Activated CD4-positive, alpha-beta T cell treated with anti-CD3 and anti-CD28 coated beads, Interleukin-2, amount 50 U/mL, for 16 hours (primary cell): ENCODE measurements at regions not wholly inside any gene's neighbourhood (a gene's known extent, or its start where the extent isn't known, plus 50 kb on each side); places are given as distances from the start of the nearest gene placed in this dataset.
A peak's percentile ranks its signal among the peaks of the same experiment; 100 is the strongest.
"Not testable (repeated sequence)": the region's sequence is repeated elsewhere in the genome, so short reads cannot be mapped to it uniquely, and the experiment has no call there.

Experiments used
- DNase-seq: peaks from one replicate; pipeline ENCODE4 v3.0.0-alpha.2; 2020

DNA sequence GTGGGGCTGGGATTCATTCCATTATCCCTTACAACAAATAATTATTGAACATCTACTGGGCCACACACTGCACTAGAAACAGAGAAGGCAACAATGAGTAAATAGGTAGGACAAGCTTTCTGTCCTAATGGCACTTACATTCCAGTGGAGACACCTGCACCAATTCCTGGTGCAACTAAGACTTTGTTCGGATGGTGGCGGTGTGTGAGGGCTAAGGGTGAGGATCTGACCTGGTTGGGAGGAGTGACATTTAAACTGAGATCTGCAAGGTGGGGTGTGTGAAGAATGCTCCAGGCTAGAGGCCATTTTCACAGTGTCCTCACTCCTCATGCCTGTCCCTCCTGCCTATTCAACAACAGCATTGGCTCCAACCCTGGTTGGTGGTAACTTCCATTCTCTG, 510.0 kb downstream of the XYLT1 start:
- no peak for DNase-seq

DNA sequence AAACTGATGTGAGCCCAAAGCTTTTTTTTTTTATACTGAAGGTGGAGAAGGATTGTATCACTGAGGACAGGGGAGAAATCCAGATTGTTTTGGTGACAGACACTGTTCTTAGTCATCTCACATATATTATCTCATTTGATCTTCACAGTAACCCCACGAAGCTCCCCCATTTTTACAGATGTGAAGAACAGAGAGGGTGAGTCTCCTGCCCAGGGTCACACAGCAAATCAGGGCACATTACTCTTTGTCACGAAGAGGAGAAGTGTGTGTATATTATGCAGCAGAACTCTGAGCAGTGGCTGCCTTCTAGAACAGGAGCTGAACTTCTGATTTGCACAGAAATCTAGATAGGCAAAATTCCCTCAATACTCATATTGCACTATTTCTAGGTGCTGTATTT, 504.3 kb downstream of the XYLT1 start:
- DNase-seq: no peak

DNA sequence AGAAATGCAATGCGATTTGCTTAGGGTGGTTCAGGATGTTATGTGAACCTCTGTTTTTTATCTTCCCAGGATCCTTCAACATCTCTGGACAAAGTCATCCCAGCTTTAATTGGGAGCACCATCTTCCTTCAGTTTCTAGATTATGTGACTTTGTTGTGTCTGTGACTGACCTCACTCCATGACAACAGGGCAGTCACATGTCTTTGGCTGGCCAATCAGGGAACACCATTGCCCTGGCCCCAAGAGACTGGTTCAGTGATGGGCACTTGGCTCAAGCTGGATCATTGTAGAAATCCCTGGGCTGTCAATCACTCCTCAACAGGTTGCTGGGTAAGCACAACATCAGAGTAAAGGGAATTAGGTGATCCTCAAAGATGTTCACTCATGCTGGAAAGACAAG, 499.7 kb downstream of the XYLT1 start:
- no peak for DNase-seq

DNA sequence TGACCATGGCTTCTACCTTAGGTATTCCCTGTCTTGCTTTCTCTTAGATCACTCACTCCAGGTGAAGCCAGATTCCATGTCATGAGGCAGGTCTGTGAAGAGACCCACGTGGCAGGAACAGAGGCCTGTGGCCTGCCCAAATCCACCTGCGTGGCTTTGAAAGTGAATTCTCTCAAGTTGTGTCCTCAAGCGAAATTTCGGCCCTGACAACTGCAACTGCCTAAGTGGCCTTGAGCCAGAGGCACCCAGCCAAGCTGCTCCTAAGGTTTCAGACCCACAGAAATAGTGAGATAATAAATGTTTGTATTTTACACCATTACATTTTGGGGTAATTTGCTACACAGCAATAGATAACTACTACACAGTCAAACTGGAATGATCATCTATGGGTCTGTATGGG, 497.9 kb downstream of the XYLT1 start:
- DNase-seq: no peak

DNA sequence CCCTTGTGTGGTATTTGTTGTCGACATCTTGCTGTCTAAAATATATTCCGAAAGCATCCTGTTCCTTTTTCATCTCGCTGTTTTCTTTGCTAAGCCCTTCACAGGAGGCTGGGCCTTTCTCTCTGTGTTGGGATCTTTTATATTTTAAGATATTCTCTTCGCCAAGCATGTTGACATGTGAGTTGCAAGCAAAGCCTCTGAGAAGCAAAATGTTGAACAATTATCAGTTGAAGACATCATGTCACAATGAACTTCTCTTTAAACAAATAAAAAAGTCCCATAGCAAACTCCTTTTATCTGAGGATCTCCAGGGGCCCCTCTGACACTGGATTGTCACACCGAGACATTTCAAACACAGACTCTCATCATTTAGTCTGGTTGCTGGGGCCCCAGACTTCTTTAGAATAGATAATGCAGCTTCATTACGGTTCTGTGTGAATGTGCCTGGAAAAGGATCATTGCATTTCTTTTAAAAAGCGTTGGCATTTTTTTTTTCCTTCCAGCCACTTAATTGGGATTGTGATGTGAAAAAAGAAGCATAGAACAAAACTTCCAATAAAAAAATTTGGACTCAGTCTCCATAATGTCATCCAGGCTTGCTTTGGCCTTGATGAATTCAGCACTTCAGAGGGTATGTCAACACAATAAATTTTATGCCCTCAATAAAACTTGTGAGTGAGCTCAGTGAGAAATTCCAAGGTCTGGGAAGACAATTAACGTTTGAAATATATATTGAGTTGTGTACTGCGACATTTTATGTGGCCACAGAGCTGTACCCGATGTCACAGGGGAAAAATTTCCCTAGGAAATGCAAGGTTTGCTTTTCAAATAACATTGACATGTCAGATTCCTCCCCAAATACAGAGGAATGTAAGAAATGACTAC, 496.8 kb downstream of the XYLT1 start:
- DNase-seq: no peak

DNA sequence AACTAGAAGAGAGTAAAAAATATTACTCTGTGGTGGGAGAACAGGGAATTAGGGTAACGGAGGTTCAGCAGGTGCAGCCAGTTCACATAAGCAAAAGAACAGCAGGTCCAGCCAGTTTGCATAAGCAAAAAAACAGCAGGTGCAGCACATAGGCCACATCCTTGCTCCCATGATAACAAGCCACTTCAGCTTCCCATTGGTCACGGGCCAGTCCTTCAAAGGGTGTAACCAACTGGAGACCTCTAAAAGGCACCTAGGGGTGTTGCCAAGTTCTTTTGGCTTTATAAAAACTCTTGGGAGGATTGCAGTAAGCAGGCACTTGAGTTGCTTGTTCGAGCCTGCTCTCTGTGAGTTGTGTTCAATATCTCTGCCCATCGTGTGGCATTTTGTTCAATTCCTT, 488.1 kb downstream of the XYLT1 start:
- no peak for DNase-seq

DNA sequence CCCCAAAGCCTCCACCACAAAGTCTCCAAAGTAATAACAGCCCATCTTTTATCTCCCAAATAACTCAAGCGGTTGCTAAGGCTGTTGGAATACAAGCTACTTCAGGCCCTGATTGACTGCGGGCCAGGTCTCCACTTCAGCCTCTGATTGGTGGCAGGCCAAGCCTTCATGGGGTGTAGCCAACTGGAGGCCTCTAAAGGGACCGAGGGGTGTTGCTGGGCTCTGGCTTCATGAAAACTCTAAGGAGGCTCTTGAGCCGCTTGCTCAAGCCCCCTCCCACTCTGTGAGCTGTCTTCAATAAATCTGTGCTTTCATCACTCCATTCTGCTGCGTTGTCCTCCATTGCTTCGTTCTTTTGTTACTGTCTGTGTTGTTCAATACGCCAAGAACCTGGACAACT, 487.2 kb downstream of the XYLT1 start:
- no peak for DNase-seq

DNA sequence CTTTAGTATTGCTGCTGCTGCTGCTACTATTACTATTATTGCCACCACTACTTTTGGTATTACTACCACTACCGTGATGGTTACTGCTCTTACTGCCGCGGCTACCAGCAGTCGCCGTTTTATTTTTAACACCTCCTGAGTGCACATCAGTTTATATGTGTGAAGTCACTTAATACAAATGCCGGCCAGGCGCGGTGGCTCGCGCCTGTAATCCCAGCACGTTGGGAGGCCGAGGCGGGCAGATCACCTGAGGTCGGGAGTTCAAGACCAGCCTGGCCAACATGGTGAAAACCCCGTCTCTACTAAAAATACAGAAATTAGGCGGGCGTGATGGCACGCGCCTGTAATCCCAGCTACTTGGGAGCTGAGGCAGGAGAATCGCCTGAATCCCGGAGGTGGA, 486.7 kb downstream of the XYLT1 start:
- DNase-seq: not testable (repeated sequence)

DNA sequence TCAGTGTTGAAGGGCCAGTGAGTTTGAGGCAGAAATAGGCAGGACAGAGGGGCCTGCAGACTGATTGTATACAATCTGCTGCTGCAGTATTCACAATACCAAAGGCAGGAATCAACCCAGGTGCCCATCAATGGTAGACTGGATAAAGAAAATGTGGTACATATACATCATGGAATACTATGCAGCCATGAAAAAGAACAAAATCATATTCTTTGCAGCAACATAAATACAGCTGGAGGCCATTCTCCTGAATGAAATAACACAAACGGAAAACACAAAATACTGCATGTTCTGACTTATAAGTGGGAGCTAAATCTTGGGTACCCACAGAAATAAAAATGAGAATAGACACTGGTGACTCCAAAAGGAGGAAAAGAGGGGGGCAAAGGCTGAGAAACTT, 485.1 kb downstream of the XYLT1 start:
- no peak for DNase-seq

DNA sequence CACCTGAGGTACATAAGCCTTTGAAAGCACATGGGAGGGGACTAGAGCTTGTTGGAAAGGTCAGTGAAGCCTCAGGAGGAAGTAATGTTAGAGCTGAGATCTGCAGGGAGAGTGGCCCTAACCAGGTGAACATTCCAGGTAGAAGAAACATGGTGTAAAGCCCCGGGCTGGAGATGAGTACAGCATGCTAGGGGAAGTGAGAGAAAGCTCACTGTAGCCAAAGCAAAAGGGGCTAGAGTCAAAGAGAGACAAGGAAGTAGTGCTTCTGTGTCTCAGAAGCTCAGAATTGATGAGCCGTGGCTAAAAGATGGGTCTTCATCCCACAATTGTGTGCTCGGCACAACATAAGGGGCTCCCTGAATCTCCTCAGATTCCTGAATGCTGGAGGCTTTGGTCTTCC, 481.8 kb downstream of the XYLT1 start:
- no peak for DNase-seq

DNA sequence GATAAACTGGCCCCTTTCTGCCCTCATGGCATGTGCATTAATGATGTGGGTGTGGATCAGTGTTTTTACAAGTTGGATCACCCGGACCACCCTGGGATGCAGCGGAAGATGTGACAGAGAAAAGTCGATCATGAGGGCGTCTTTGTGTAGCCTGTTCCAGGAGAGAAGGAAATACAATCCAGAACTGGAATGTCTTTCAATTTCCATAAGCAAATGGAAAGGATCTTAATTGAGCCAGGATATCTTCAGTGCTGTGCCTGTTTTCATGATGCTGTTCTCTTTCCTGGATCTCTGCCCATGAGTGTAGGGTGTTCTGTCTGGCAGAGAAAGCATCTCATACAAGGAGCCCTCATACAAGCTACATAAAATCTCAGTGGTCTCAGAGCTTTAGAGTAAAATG, 481.4 kb downstream of the XYLT1 start:
- no peak for DNase-seq

DNA sequence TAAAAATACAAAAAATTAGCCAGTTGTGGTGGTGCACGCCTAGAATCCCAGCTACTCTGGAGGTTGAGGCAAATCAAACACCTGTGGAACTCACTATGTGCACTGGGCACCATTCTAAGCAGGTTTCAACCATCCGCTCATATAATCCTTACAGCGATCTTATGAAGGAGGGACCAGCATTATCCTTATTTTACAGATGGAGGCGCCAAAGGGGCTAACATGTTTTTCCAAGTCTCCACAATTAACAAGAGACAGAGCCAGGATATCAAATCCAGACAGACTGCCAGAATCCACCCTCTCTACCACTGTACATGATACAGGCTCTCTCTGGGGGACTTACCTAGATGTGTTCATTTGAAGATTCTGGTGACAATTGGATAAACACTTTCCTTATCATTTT, 479.0 kb downstream of the XYLT1 start:
- DNase-seq: no peak

DNA sequence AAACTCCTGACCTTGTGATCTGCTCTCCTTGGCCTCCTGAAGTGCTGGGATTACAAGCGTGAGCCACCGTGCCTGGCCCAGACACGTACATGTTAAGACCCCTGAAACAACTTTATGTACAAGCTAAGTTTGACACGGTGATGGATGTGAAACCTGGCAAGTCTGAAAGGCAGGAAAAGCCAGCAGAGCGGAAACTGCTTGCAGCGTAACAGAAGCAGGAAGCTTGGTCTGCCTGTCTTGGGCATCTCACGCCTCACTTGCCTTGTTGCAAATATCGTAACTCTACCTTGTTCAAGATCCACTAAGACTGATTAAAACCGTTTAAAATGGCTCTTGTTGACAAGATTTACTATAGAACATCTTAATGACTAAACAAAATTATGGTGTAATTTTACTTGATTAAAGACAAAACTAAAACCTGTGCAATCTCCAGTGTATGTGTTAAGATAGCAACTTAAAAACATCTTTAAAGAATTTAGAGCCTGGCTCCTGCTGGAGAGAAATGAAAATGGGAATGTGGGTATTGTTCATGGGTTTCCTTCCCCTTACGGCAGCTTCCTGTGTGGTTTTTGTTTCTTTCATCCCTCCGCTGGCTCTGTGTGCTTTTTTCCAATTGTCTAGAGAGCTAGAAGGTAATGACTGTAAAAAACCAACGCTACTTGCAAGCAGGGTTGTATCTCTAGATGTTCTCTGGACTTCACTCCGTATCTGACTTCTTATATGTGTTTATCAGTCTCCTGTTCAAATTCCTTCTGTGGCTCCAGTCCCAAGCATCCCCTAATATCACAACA, 477.6 kb downstream of the XYLT1 start:
- DNase-seq: peak; percentile 10

DNA sequence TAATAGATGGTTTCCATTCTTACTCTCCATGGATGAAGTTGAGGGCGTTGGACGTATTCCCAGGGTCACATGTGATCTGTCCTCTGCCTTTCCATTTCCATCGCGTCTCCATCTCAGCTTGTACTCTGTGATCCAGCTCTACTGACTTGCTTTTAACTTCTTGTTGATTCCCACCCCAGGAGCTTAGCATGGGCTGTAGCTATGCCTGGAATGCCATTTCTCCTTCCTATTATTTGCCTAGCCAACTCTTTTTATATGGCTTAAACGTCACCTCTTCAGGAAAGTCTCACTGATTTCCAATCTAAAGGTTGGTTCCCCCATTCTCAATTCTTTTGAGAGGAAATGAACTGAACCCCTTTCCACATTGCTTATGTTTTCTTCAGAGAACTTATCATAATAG, 475.9 kb downstream of the XYLT1 start:
- DNase-seq: no peak

DNA sequence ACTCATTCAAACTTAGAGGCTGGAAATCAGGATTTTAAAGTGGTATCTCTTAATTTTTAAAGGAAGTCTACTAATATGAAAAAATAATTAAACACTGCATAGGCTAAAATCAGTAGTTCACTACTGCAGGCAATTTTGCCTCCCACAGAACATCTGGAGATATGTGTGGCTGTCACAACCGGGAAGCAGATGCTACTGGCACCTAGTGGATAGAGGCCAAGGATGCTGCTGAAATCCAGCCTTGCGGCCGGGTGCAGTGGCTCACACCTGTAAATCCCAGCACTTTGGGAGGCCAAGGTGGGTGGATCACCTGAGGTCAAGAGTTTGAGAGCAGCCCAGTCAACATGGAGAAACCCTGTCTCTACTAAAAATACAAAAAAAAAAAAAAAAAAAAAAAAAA, 473.9 kb downstream of the XYLT1 start:
- no peak for DNase-seq

DNA sequence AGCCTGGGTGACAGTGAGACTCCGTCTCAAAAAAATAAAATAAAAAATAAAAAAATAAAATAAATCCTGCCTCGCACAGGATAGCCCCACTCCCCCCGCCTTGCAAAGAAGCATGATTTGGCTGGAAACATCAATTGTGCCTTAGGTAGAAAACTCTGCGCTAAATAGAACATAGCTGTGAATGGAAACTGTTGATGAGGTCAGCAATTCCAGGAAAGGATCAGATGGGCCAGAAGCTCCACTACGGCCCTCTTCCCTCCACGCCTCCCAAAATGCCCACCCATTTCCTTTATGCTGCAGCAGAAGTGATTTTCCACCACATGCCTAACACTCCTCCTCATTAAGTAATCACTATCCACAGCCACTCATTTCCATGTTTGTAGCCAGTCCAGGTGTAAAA, 473.4 kb downstream of the XYLT1 start:
- no peak for DNase-seq

DNA sequence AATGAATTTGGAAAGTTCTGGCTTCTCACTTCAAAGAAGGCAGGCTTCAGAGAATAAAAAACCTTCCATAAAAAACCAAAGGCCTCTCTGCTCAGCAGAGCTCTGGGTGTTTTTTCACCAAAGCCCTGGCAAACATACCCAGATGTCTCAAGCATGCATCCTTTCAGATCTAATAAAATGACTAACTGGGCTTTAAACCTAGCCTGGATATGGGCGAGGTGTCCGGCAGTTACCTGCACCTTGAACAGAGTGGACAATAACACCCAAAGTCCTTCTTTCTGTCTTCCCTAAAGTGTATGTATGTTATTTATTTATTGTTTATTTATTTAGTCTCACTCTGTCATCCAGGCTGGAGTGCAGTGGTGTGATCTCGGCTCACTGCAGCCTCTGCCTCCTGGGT, 469.3 kb downstream of the XYLT1 start:
- no peak for DNase-seq

DNA sequence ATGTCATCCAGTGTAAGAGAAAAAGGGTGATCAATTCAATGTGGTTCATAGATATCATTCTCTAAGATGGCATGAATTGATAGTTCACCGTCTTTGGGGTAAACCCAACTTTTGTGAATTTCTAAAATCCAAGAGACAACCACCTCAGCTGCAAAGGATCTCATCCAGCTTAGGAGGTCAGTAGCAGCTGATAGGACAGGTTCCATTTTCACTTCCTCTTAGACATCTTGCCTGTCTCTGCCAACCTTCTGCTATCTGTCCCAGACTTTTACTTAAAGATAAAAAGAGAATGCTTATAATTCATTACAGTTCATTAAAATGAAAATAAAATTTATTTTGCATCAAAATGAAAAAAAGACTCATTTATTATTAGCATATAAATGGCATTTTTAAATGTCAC, 468.2 kb downstream of the XYLT1 start:
- no peak for DNase-seq

DNA sequence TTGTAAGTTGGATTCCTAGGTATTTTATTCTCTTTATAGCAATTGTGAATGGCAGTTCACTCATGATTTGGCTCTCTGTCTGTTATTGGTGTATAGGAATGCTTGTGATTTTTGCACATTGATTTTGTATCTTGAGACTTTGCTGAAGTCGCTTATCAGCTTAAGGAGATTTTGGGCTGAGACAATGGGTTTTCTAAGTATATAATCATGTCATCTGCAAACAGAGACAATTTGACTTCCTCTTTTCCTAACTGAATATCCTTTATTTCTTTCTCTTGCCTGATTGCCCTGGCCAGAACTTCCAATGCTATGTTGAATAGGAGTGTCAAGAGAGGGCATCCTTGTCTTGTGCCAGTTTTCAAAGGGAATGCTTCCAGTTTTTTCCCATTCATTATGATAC, 464.8 kb downstream of the XYLT1 start:
- not testable (repeated sequence) for DNase-seq

DNA sequence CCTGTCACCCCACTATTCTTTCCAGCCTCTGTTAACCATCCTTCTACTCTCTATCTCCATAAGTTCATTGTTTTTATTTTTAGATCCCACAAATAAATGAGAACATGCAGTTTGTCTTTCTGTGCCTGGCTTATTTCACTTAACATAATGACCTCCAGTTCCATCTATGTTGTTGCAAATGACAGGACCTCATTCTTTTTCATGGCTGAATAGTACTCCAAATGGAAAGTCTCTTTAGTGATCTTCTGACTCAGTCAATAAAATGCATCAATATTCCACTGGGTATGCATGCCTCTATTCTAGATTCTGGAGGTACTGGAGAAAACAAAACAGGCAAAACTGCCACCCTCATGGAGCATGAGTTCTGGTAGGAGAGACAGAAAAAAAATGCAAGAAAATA, 459.0 kb downstream of the XYLT1 start:
- no peak for DNase-seq

DNA sequence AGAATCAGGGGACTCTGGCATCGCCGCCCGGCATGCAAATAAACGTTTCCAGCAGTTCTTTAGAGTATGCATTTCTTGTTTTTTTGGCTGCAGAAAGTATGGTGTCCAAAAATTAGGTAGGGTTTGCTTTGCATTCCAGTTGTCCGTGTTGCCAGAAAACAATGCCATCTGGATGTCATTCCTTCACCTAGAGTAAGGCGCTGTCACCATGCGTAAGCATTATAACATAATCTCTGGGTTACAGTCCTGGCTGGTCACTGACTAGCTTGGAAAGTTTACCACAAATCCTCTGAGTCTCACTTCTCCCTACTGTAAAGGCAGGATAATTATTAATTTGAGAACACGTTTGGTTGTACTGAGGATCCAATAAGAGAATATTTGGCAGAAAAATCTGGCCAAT, 457.7 kb downstream of the XYLT1 start:
- no peak for DNase-seq

DNA sequence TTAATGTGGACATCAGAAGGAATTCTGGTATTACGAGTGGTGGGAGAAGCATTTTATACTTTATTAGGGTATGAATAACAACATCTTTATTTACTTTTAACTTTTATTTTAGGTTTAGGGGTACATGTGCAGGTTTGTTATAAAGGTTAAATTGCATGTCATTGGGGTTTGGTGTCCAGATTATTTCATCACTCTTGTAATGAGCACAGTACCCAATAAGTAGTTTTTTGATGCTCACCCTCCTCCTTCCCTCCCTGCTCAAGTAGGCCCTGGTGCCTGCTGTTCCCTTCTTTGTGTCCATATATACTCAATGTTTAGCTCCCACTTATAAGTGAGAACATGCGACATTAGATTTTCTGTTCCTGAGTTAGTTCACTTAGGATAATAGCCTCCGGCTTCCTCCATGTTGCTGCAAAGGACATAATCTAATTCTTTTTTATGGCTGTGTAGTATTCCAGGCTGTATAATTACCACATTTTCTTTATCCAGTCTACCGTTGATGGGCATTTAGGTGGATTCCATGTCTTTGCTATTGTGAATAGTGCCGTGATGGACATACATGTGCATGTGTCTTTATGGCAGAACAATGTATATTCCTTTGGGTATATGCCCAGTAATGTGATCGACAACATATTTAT, 456.2 kb downstream of the XYLT1 start:
- no peak for DNase-seq

DNA sequence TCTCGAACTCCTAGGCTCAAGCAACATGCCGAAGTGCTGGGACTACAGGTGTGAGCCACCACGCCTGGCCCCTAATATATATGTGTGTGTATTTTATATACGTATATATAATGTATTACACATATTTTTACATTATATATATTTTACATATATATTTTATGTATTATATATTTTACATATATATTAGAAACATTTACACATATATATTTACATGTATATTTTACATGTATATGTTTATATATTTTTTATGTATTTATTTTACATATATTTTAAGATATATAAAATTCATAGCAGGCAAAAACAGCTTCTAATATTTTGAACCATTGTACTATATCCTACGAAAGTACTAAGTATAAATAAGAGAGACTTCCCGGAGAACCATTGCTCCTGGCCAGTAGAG, 455.1 kb downstream of the XYLT1 start:
- no peak for DNase-seq

DNA sequence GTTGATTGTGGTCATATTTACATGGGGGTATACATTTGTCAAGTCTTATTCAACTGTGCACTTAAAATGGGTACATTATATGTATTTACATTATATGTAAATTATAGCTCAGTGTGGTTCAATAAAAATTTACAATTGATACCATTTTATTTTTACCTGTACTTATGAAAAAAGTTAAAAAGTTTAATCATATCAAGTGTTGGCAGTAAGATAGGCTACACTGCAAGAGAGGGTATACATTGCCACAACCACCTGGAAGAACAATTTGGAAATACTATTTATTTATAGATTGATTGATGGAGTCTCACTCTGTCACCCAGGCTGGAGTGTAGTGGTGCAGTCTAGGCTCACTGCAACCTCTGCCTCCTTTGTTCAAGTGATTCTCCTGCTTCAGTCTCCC, 453.3 kb downstream of the XYLT1 start:
- no peak for DNase-seq
